A549 (cell line): ENCODE measurements at regions not wholly inside any gene's neighbourhood (a gene's known extent, or its start where the extent isn't known, plus 50 kb on each side); places are given as distances from the start of the nearest gene placed in this dataset.

Experiments
- REST ChIP-seq: fragments of 200-600 bp; sonication (generic); IDR thresholded peaks from 2 replicates; pipeline ENCODE4 v1.6.1; 2016; ENCODE audit warnings: antibody characterized with exemption, mild to moderate bottlenecking, moderate library complexity
- SREBF2 ChIP-seq: fragments of 450-650 bp; IDR thresholded peaks from 2 replicates; pipeline ENCODE4 v1.6.1; 2014; ENCODE audit warnings: mild to moderate bottlenecking, moderate library complexity

- TF ChIP-seq REST (no peak), SREBF2 (no peak)
These were observed 187.6 kb upstream of the ARGLU1 start for GRCh38 chr13:106755542-106755941.
